ENCODE measurements at regions not wholly inside any gene's neighbourhood (a gene's known extent, or its start where the extent isn't known, plus 50 kb on each side); places are given as distances from the start of the nearest gene placed in this dataset.

- Histone ChIP-seq H4K5ac (ENCODE audit: low read length) (no peak overlapping the region), H3K36me3 (ENCODE audit: control insufficient read depth, insufficient read depth, low read length) (no peaks in the 10 kb centered on the region), H4K8ac (ENCODE audit: low read depth, low read length) (no peak overlapping the region), H3K4ac (ENCODE audit: low read depth, low read length) (no peak overlapping the region), H2AK5ac (ENCODE audit: low read length) (no peak overlapping the region), H3K18ac (ENCODE audit: low read length) (no peak overlapping the region), H3K79me2 (ENCODE audit: control insufficient read depth, insufficient read depth, low read length) (no peaks in the 10 kb centered on the region), H3K9ac (ENCODE audit: low read length) (no peak overlapping the region), H3K27ac (ENCODE audit: low read depth, low read length) (no peak overlapping the region), H3K79me1 (ENCODE audit: low read length) (no peaks in the 10 kb centered on the region), H2BK5ac (ENCODE audit: low read length) (no peak overlapping the region), H3K23ac (ENCODE audit: low read length) (no peak overlapping the region), H3K4me1 (ENCODE audit: control insufficient read depth, low read depth, low read length) (no peaks in the 10 kb centered on the region), H3K4me3 (ENCODE audit: low read length) (no peak overlapping the region), H3K56ac (ENCODE audit: low read length) (no peak overlapping the region), H3K4me2 (ENCODE audit: low read length) (no peak overlapping the region), H2BK15ac (replicated peaks; ENCODE audit: low read depth) (no peak overlapping the region), H2BK120ac (ENCODE audit: low read depth, low read length) (no peak overlapping the region), H3K27me3 (ENCODE audit: insufficient read depth, low read length, poor library complexity) (no peaks in the 10 kb centered on the region)
- WGBS (ENCODE audit: extremely low coverage, insufficient coverage, low lambda C conversion rate) = no CpG with 5 or more reads among the region's 3 CpGs
- no peak for DNase-seq
These were observed 124.4 kb upstream of the ANKFN1 start for GRCh38 chr17:56028837-56029236.

- no CpG with 5 or more reads among the region's 8 CpGs for WGBS (ENCODE audit: extremely low coverage, insufficient coverage, low lambda C conversion rate)
- H2BK15ac ChIP-seq (replicated peaks; ENCODE audit: low read depth) = no peak overlapping the region
- H3K79me2 ChIP-seq (ENCODE audit: control insufficient read depth, insufficient read depth, low read length) = no peaks in the 10 kb centered on the region
These were observed 123.2 kb upstream of the ANKFN1 start for GRCh38 chr17:56030009-56030624.

GRCh38 chr17:56031636-56032035 lies 121.6 kb upstream of the ANKFN1 start:
- H3K4me1 ChIP-seq (ENCODE audit: control insufficient read depth, low read depth, low read length) = no peaks in the 10 kb centered on the region
- no peak overlapping the region for H3K9ac ChIP-seq (ENCODE audit: low read length)
- no peak overlapping the region for H2BK120ac ChIP-seq (ENCODE audit: low read depth, low read length)
- H2BK15ac ChIP-seq (replicated peaks; ENCODE audit: low read depth) = no peak overlapping the region
- H3K27ac ChIP-seq (ENCODE audit: low read depth, low read length) = no peak overlapping the region
- no CpG with 5 or more reads among the region's 2 CpGs for WGBS (ENCODE audit: extremely low coverage, insufficient coverage, low lambda C conversion rate)
- H3K4me2 ChIP-seq (ENCODE audit: low read length) = no peak overlapping the region
- H3K23ac ChIP-seq (ENCODE audit: low read length) = no peak overlapping the region
- H4K8ac ChIP-seq (ENCODE audit: low read depth, low read length) = no peak overlapping the region
- no peak overlapping the region for H3K56ac ChIP-seq (ENCODE audit: low read length)
- no peak overlapping the region for H4K5ac ChIP-seq (ENCODE audit: low read length)
- H2BK5ac ChIP-seq (ENCODE audit: low read length) = no peak overlapping the region
- no peaks in the 10 kb centered on the region for H3K79me2 ChIP-seq (ENCODE audit: control insufficient read depth, insufficient read depth, low read length)
- no peaks in the 10 kb centered on the region for H3K36me3 ChIP-seq (ENCODE audit: control insufficient read depth, insufficient read depth, low read length)
- no peak overlapping the region for H3K4ac ChIP-seq (ENCODE audit: low read depth, low read length)
- H3K4me3 ChIP-seq (ENCODE audit: low read length) = no peak overlapping the region
- no peak for DNase-seq
- no peaks in the 10 kb centered on the region for H3K27me3 ChIP-seq (ENCODE audit: insufficient read depth, low read length, poor library complexity)
- H2AK5ac ChIP-seq (ENCODE audit: low read length) = no peak overlapping the region
- H3K18ac ChIP-seq (ENCODE audit: low read length) = no peak overlapping the region
- no peaks in the 10 kb centered on the region for H3K79me1 ChIP-seq (ENCODE audit: low read length)

More at GRCh38 chr17:56030009-56030624, 123.2 kb upstream of the ANKFN1 start:
- H2AK5ac ChIP-seq (ENCODE audit: low read length) = no peak overlapping the region
- H4K8ac ChIP-seq (ENCODE audit: low read depth, low read length) = no peak overlapping the region
- no peak overlapping the region for H3K4ac ChIP-seq (ENCODE audit: low read depth, low read length)
- H2BK5ac ChIP-seq (ENCODE audit: low read length) = no peak overlapping the region
- H3K23ac ChIP-seq (ENCODE audit: low read length) = no peak overlapping the region
- H3K9ac ChIP-seq (ENCODE audit: low read length) = no peak overlapping the region
- no peak overlapping the region for H3K4me2 ChIP-seq (ENCODE audit: low read length)
- no peaks in the 10 kb centered on the region for H3K4me1 ChIP-seq (ENCODE audit: control insufficient read depth, low read depth, low read length)
- H2BK120ac ChIP-seq (ENCODE audit: low read depth, low read length) = no peak overlapping the region
- no peak overlapping the region for H3K4me3 ChIP-seq (ENCODE audit: low read length)
- no peak overlapping the region for H3K18ac ChIP-seq (ENCODE audit: low read length)
- no peaks in the 10 kb centered on the region for H3K79me1 ChIP-seq (ENCODE audit: low read length)
- H3K56ac ChIP-seq (ENCODE audit: low read length) = no peak overlapping the region
- no peaks in the 10 kb centered on the region for H3K36me3 ChIP-seq (ENCODE audit: control insufficient read depth, insufficient read depth, low read length)
- no peaks in the 10 kb centered on the region for H3K27me3 ChIP-seq (ENCODE audit: insufficient read depth, low read length, poor library complexity)
- no peak overlapping the region for H3K27ac ChIP-seq (ENCODE audit: low read depth, low read length)
- peak; percentile 47 for DNase-seq
- H4K5ac ChIP-seq (ENCODE audit: low read length) = no peak overlapping the region

- H3K4me3 ChIP-seq (ENCODE audit: low read length) = no peak overlapping the region
- DNase-seq = no peak
- H3K56ac ChIP-seq (ENCODE audit: low read length) = no peak overlapping the region
- no peaks in the 10 kb centered on the region for H3K27me3 ChIP-seq (ENCODE audit: insufficient read depth, low read length, poor library complexity)
- no peak overlapping the region for H3K9ac ChIP-seq (ENCODE audit: low read length)
- H3K36me3 ChIP-seq (ENCODE audit: control insufficient read depth, insufficient read depth, low read length) = no peaks in the 10 kb centered on the region
- H2AK5ac ChIP-seq (ENCODE audit: low read length) = no peak overlapping the region
- no peak overlapping the region for H3K4me2 ChIP-seq (ENCODE audit: low read length)
- no peaks in the 10 kb centered on the region for H3K79me1 ChIP-seq (ENCODE audit: low read length)
- H3K23ac ChIP-seq (ENCODE audit: low read length) = no peak overlapping the region
- no peak overlapping the region for H4K5ac ChIP-seq (ENCODE audit: low read length)
- no peak overlapping the region for H4K8ac ChIP-seq (ENCODE audit: low read depth, low read length)
- no peak overlapping the region for H2BK120ac ChIP-seq (ENCODE audit: low read depth, low read length)
- H3K18ac ChIP-seq (ENCODE audit: low read length) = no peak overlapping the region
- no peaks in the 10 kb centered on the region for H3K4me1 ChIP-seq (ENCODE audit: control insufficient read depth, low read depth, low read length)
- H3K79me2 ChIP-seq (ENCODE audit: control insufficient read depth, insufficient read depth, low read length) = no peaks in the 10 kb centered on the region
- no peak overlapping the region for H3K4ac ChIP-seq (ENCODE audit: low read depth, low read length)
- no CpG with 5 or more reads among the region's 6 CpGs for WGBS (ENCODE audit: extremely low coverage, insufficient coverage, low lambda C conversion rate)
- no peak overlapping the region for H2BK5ac ChIP-seq (ENCODE audit: low read length)
- no peak overlapping the region for H3K27ac ChIP-seq (ENCODE audit: low read depth, low read length)
- no peak overlapping the region for H2BK15ac ChIP-seq (replicated peaks; ENCODE audit: low read depth)
These were observed 119.1 kb upstream of the ANKFN1 start for GRCh38 chr17:56034197-56034635.

GRCh38 chr17:56038131-56038530 lies 115.1 kb upstream of the ANKFN1 start:
- H3K79me2 ChIP-seq (ENCODE audit: control insufficient read depth, insufficient read depth, low read length) = no peaks in the 10 kb centered on the region
- no peak overlapping the region for H2BK15ac ChIP-seq (replicated peaks; ENCODE audit: low read depth)
- H3K4me3 ChIP-seq (ENCODE audit: low read length) = no peak overlapping the region
- H3K79me1 ChIP-seq (ENCODE audit: low read length) = no peaks in the 10 kb centered on the region
- H3K36me3 ChIP-seq (ENCODE audit: control insufficient read depth, insufficient read depth, low read length) = no peaks in the 10 kb centered on the region
- H3K27me3 ChIP-seq (ENCODE audit: insufficient read depth, low read length, poor library complexity) = no peaks in the 10 kb centered on the region
- H4K5ac ChIP-seq (ENCODE audit: low read length) = no peak overlapping the region
- no peak overlapping the region for H3K4ac ChIP-seq (ENCODE audit: low read depth, low read length)
- no CpG with 5 or more reads among the region's 6 CpGs for WGBS (ENCODE audit: extremely low coverage, insufficient coverage, low lambda C conversion rate)
- H3K4me2 ChIP-seq (ENCODE audit: low read length) = no peak overlapping the region
- H2BK120ac ChIP-seq (ENCODE audit: low read depth, low read length) = no peak overlapping the region
- no peak overlapping the region for H3K56ac ChIP-seq (ENCODE audit: low read length)
- H3K27ac ChIP-seq (ENCODE audit: low read depth, low read length) = no peak overlapping the region
- no peak overlapping the region for H3K9ac ChIP-seq (ENCODE audit: low read length)
- DNase-seq = no peak
- no peaks in the 10 kb centered on the region for H3K4me1 ChIP-seq (ENCODE audit: control insufficient read depth, low read depth, low read length)
- H4K8ac ChIP-seq (ENCODE audit: low read depth, low read length) = no peak overlapping the region
- no peak overlapping the region for H2AK5ac ChIP-seq (ENCODE audit: low read length)
- H2BK5ac ChIP-seq (ENCODE audit: low read length) = no peak overlapping the region
- H3K23ac ChIP-seq (ENCODE audit: low read length) = no peak overlapping the region
- H3K18ac ChIP-seq (ENCODE audit: low read length) = no peak overlapping the region

- H3K9ac ChIP-seq (ENCODE audit: low read length) = no peak overlapping the region
- H3K79me1 ChIP-seq (ENCODE audit: low read length) = no peaks in the 10 kb centered on the region
- H3K27ac ChIP-seq (ENCODE audit: low read depth, low read length) = no peak overlapping the region
- H3K56ac ChIP-seq (ENCODE audit: low read length) = no peak overlapping the region
- no peak overlapping the region for H3K4ac ChIP-seq (ENCODE audit: low read depth, low read length)
- H2BK5ac ChIP-seq (ENCODE audit: low read length) = no peak overlapping the region
- no CpG with 5 or more reads among the region's 9 CpGs for WGBS (ENCODE audit: extremely low coverage, insufficient coverage, low lambda C conversion rate)
- no peaks in the 10 kb centered on the region for H3K36me3 ChIP-seq (ENCODE audit: control insufficient read depth, insufficient read depth, low read length)
- H3K4me2 ChIP-seq (ENCODE audit: low read length) = no peak overlapping the region
- no peak overlapping the region for H2BK15ac ChIP-seq (replicated peaks; ENCODE audit: low read depth)
- no peak overlapping the region for H2AK5ac ChIP-seq (ENCODE audit: low read length)
- H3K4me3 ChIP-seq (ENCODE audit: low read length) = no peak overlapping the region
- H4K5ac ChIP-seq (ENCODE audit: low read length) = no peak overlapping the region
- no peak overlapping the region for H3K23ac ChIP-seq (ENCODE audit: low read length)
- no peak overlapping the region for H2BK120ac ChIP-seq (ENCODE audit: low read depth, low read length)
- H3K18ac ChIP-seq (ENCODE audit: low read length) = no peak overlapping the region
- H3K79me2 ChIP-seq (ENCODE audit: control insufficient read depth, insufficient read depth, low read length) = no peaks in the 10 kb centered on the region
- no peak for DNase-seq
- H3K4me1 ChIP-seq (ENCODE audit: control insufficient read depth, low read depth, low read length) = no peaks in the 10 kb centered on the region
- no peaks in the 10 kb centered on the region for H3K27me3 ChIP-seq (ENCODE audit: insufficient read depth, low read length, poor library complexity)
- H4K8ac ChIP-seq (ENCODE audit: low read depth, low read length) = no peak overlapping the region
These were observed 107.4 kb upstream of the ANKFN1 start for GRCh38 chr17:56045872-56046271.

All from mesendoderm (in vitro differentiated cells).